ENCODE measurements at regions not wholly inside any gene's neighbourhood (a gene's known extent, or its start where the extent isn't known, plus 50 kb on each side); places are given as distances from the start of the nearest gene placed in this dataset.

DNA sequence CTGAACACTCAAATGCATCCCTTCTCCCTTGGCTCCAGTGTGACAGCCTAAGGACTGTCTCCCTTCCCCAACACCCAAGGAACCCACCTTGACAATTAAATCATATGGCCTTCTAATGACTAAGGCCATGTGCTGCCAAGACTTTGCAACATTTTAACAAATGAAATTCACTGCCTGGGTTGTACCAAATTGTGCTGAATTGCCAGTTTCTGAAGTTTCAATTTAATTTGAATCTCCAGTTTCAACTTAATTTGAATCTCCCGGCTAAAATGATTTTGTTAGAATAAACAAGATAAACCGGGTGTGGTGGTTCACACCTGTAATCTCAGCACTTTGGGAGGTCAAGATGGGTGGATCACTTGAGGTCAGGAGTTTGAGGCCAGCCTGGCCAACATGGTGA, 72.4 kb upstream of the RAP2B start (continued):
- TF ChIP-seq HSF1 (IDR thresholded peaks at IDR 0.05; ENCODE audit: low read depth, low read length) (no peak), HDGF (IDR thresholded peaks at IDR 0.05) (no peak)

GRCh38 chr3:153090973-153091372, 71.1 kb upstream of the RAP2B start:
- H3K79me2 ChIP-seq (ENCODE audit: control insufficient read depth, insufficient read depth, low read length), result no peaks in the 10 kb centered on the region
- H4K20me1 ChIP-seq (ENCODE audit: control insufficient read depth, insufficient read depth), result no peaks in the 10 kb centered on the region
- peaks cover 6% of the 10 kb centered on the region; the same call in 1 of the 2 replicates for H3K4me1 ChIP-seq (ENCODE audit: control insufficient read depth, insufficient read depth, low read length)
- ChIA-PET CTCF (interaction anchor here (0.8 kb wide), 1 partner anchor 13 kb away, joined by 4 read pairs; no protein-coding TSS in a partner anchor), SMC1A (ENCODE audit: uncharacterized antibody, unreplicated experiment) (no interaction called here), POLR2A (no interaction called here), RAD21 (ENCODE audit: unreplicated experiment) (no interaction called here)
- 78% methylated on average over 1 of the region's 1 CpG for WGBS (ENCODE audit: insufficient coverage, insufficient replicate concordance, low lambda C conversion rate, missing lambda C conversion rate)
- no TSS peak for BruUV-seq (replicated peaks)
- in situ Hi-C loops (cut with MboI), result no loop called here
- FAIRE-seq, result no peak
- H3K4me2 ChIP-seq (ENCODE audit: control insufficient read depth, insufficient read depth), result no peak overlapping the region
- peak; percentile 68 for ATAC-seq
- no peak overlapping the region for H3K27ac ChIP-seq (ENCODE audit: control insufficient read depth, insufficient read depth)
- H3K4me3 ChIP-seq, result no peak overlapping the region
- H3K9me3 ChIP-seq (replicated peaks; ENCODE audit: control insufficient read depth, insufficient read depth, low read length), result no peaks in the 10 kb centered on the region
- no peak overlapping the region for H3K9ac ChIP-seq (ENCODE audit: control insufficient read depth, insufficient read depth, low read length)
- TF ChIP-seq TCF3 (IDR thresholded peaks at IDR 0.05; ENCODE audit: borderline replicate concordance, insufficient read depth, low read depth, low read length), result no peak
- no peak for TF ChIP-seq BACH1 (IDR thresholded peaks at IDR 0.05; ENCODE audit: borderline replicate concordance)
- peak; percentile 52 to 63; a peak in 1 of 4 replicates for TF ChIP-seq BHLHE40 (IDR thresholded peaks at IDR 0.05; ENCODE audit: borderline replicate concordance in 1 of 2, low read depth in 2 of 2, low read length in 1 of 2)
- H3K36me3 ChIP-seq (ENCODE audit: control insufficient read depth in 2 of 2, insufficient read depth in 2 of 2, low read length in 1 of 2), result no peaks in the 10 kb centered on the region
- no peaks in the 10 kb centered on the region for H3K27me3 ChIP-seq (replicated peaks in 1 of 2; ENCODE audit: control insufficient read depth in 2 of 2, insufficient read depth in 2 of 2, low read length in 1 of 2)
- H2AFZ ChIP-seq (ENCODE audit: control insufficient read depth, low read depth, low read length), result no peak overlapping the region; the same call in 1 of the 2 replicates
- intact Hi-C loops (cut with micrococcal nuclease; ENCODE audit: unreplicated experiment), result no loop called here
- DNase-seq (ENCODE audit: low read depth, low spot score), result no peak

DNA sequence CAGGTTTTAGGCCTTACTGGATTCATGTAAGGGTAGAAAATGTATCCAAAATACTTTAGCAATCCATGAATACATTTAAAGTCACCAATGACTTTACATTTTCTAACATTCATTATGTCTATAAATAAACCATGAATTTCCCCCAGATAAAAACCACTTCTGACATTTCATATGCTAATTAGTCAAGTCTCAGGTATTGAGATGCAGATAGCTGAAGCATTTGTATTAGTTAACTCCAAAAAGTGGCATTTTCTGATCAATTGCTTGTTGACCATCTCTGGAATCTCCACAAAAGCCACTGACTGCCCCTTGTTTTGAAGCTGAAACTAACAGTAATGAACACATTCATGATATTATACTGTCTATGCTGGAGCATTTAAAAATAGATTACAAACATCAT, 68.4 kb upstream of the RAP2B start:
- BruUV-seq (replicated peaks), result no TSS peak
- Histone ChIP-seq H3K36me3 (ENCODE audit: control insufficient read depth in 2 of 2, insufficient read depth in 2 of 2, low read length in 1 of 2) (no peaks in the 10 kb centered on the region), H3K4me1 (ENCODE audit: control insufficient read depth, insufficient read depth, low read length) (peaks cover 6% of the 10 kb centered on the region; the same call in 1 of the 2 replicates), H3K27me3 (replicated peaks in 1 of 2; ENCODE audit: control insufficient read depth in 2 of 2, insufficient read depth in 2 of 2, low read length in 1 of 2) (no peaks in the 10 kb centered on the region), H3K4me3 (no peak overlapping the region), H3K79me2 (ENCODE audit: control insufficient read depth, insufficient read depth, low read length) (no peaks in the 10 kb centered on the region), H2AFZ (ENCODE audit: control insufficient read depth, low read depth, low read length) (no peak overlapping the region; the same call in 1 of the 2 replicates), H3K9ac (ENCODE audit: control insufficient read depth, insufficient read depth, low read length) (no peak overlapping the region), H4K20me1 (ENCODE audit: control insufficient read depth, insufficient read depth) (no peaks in the 10 kb centered on the region), H3K4me2 (ENCODE audit: control insufficient read depth, insufficient read depth) (no peak overlapping the region), H3K9me3 (replicated peaks; ENCODE audit: control insufficient read depth, insufficient read depth, low read length) (no peaks in the 10 kb centered on the region), H3K27ac (ENCODE audit: control insufficient read depth, insufficient read depth) (no peak overlapping the region)
- SMC1A ChIA-PET (ENCODE audit: uncharacterized antibody, unreplicated experiment), result no interaction called here
- FAIRE-seq, result no peak
- no peak for DNase-seq (ENCODE audit: low read depth, low spot score)
- no peak for ATAC-seq
- POLR2A ChIA-PET, result no interaction called here
- intact Hi-C loops (cut with micrococcal nuclease; ENCODE audit: unreplicated experiment) (no loop called here), in situ Hi-C loops (cut with MboI) (no loop called here)
- CTCF ChIA-PET, result no interaction called here
- RAD21 ChIA-PET (ENCODE audit: unreplicated experiment), result no interaction called here
- TF ChIP-seq CTCF (IDR thresholded peaks at IDR 0.05 in 2 of 3, conservative IDR thresholded peaks at IDR 0.05 in 1 of 3; ENCODE audit: control insufficient read depth in 2 of 3, extremely low read depth in 1 of 3, insufficient read depth in 1 of 3, low read depth in 3 of 3, low read length in 3 of 3), result no peak
- no peak for TF ChIP-seq HSF1 (IDR thresholded peaks at IDR 0.05; ENCODE audit: low read depth, low read length)

Data from GM12878 (cell line).